ENCODE measurements at regions not wholly inside any gene's neighbourhood (a gene's known extent, or its start where the extent isn't known, plus 50 kb on each side); places are given as distances from the start of the nearest gene placed in this dataset.
A peak's percentile ranks its signal among the peaks of the same experiment; 100 is the strongest.
"Not testable (repeated sequence)": the region's sequence is repeated elsewhere in the genome, so short reads cannot be mapped to it uniquely, and the experiment has no call there.

DNA sequence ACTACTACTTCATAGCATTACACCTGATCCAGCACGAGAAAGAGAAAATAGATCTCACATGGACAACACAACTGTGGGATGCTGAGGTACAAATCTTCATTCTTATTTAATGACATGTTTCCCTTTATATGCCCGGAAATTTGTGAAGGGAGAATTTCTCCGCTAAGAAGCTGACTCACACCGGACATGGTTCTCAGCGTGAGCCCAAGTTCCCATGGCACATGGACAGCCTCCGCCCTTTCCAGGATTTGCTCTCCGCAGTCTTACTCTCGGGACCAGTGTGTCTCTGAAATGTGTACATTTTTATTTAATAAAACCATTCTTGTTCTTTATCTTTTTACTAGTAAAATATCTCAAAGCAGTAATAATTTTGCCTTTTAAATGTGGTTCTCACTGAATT is 1154.8 kb downstream of the TMEM121 start:
- DNase-seq (ENCODE audit: low spot score) = no peak
- no peak for ATAC-seq

DNA sequence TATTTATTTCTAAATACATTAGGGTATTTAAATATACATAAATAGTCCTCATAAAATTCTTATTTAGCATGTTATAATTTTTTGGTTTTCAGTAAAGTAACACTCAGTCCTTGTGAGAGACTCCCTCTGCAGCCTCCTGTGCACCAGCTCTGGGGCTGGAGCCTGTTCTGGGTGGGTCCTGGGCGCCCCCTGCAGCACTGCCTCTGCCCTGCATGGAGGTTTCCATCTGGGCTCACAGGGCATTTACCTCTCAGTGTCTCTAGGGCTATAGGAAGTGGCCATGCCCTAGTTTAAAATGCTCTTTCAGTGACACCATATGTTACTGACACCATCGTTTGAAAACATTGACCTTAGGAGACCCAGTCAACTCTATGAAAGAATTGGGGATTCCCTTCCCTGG is 1155.2 kb downstream of the TMEM121 start:
- ATAC-seq = no peak
- DNase-seq (ENCODE audit: low spot score) = no peak

DNA sequence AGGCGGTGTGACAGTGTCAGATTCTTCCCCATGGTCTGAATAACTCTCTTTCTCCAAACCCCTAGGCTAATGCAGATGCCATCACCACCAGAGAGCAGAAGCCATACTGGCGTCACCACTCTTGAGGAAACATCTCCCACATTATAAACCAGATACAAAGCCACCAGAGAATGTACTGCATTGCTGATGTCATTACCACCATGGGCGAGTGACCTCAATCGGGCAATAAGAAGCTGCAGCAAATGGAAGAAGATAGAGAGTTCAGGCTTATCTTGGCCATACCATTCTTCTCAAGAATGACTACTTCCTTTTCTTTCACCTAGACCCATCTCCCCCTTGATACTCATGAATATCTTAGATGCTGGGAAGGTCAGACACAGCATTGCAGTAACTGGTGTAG is 1157.2 kb downstream of the TMEM121 start:
- DNase-seq (ENCODE audit: low spot score) = no peak
- ATAC-seq = no peak

DNA sequence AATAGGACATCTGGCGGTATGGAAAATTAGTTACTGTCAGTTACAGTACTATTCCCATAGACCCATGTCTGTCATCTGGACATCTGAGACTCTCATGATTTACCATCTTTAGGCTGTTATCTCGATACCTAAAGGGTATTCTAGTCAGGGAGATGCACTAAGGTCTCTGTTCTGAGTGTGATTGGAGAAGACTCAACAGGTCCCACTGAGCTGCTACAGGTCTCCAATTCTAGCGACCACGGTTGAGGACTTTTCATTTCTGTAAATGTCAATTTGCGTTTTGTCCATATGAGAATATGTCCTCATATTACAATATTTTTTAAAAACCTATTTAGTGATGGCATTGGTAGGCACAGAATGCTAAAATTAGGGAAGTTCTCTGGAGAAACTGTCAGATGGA is 1160.2 kb downstream of the TMEM121 start:
- ATAC-seq (no peak), DNase-seq (ENCODE audit: low spot score) (no peak)

- no peak for ATAC-seq
Measured at GRCh38 chr14:106690333-106690891, 1164.0 kb downstream of the TMEM121 start.

GRCh38 chr14:106691601-106692291 is 1165.4 kb downstream of the TMEM121 start:
- DNase-seq (ENCODE audit: low spot score) (peak; percentile 46), ATAC-seq (peak; percentile 42)

More at GRCh38 chr14:106690333-106690891, 1164.0 kb downstream of the TMEM121 start:
- DNase-seq (ENCODE audit: low spot score) = no peak

- no peak for ATAC-seq
- no peak for DNase-seq (ENCODE audit: low spot score)
Measured at GRCh38 chr14:106694638-106695393, 1168.4 kb downstream of the TMEM121 start.

DNA sequence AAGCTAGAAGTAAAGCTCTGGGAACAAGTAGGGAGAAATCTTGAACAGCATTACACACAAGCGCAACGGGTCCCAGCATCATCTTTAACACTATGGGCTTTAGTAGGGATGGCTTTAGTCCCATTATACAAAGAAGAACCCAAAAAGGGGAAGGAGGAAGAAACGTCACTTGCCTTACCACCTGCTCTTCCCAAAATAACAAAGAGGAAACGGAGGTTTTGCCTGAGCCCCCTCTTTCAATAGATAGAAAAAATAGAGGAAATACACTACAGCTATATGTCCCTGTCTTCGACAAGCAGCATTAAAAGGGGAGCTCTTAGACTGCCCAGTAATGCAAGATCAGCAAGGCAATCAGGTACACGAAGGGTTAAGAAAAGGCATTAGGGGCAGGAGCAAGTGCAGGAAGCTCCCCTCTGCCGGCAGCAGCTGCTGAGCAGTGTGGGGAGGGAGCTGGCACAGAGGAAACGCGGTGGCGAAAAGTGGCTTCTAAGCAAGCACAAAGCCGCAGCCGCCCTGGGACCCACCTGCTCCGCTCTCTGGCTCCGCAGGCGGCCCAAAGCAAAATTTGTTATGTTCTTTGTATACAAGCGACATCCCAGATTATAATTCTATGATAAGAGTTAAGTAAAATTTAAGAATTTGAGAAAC is 1172.4 kb downstream of the TMEM121 start:
- DNase-seq (ENCODE audit: low spot score); ATAC-seq: not testable (repeated sequence)

DNA sequence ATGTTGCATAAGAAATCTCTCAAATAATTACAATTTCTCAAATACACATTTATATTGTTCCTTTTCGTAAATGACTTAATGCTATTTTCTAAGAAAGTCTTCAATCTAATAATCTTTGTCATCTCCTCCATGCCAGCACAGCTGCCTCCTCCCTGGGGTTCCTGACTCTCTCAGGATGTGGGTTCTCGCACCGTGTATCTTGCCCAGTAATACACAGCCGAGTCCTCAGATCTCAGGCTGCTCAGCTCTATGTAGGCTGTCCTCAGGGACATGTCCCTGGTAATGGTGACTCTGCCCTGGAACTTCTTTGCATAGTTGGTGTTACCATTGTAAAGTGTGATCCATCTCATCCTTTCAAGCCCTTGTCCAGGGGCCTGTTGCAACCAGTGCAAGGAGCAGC is 1177.3 kb downstream of the TMEM121 start:
- not testable (repeated sequence) for DNase-seq (ENCODE audit: low spot score); ATAC-seq

- ATAC-seq; DNase-seq (ENCODE audit: low spot score): not testable (repeated sequence)
Measured at GRCh38 chr14:106706488-106706887, 1180.1 kb downstream of the TMEM121 start.

- not testable (repeated sequence) for ATAC-seq; DNase-seq (ENCODE audit: low spot score)
Measured at GRCh38 chr14:106710187-106710586, 1183.8 kb downstream of the TMEM121 start.

DNA sequence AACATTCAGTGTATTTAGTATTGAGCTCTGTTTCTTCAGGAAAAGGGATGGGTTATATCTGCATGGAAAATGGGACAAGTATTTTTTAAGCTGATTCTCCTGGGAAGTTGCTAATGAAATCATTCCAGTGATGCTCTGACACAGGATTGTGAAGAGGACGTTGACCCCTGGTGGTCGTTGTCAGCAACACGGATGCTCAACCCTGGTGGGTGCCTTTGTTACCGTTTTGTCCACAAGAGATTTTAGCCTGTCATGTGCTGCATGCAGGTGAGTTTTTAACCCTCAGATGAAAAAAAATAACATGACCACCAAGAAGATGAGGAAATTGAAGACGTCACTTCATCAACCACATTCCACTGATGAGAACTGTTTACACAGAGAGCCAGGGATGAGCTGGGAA is 1186.1 kb downstream of the TMEM121 start:
- ATAC-seq; DNase-seq (ENCODE audit: low spot score): not testable (repeated sequence)

GRCh38 chr14:106714446-106715428 is 1188.4 kb downstream of the TMEM121 start:
- not testable (repeated sequence) for ATAC-seq; DNase-seq (ENCODE audit: low spot score)

- not testable (repeated sequence) for DNase-seq (ENCODE audit: low spot score)
- peak; percentile 85 for ATAC-seq
Measured at GRCh38 chr14:106717544-106717943, 1191.2 kb downstream of the TMEM121 start.

GRCh38 chr14:106719880-106720279 is 1193.5 kb downstream of the TMEM121 start:
- ATAC-seq; DNase-seq (ENCODE audit: low spot score): not testable (repeated sequence)

DNA sequence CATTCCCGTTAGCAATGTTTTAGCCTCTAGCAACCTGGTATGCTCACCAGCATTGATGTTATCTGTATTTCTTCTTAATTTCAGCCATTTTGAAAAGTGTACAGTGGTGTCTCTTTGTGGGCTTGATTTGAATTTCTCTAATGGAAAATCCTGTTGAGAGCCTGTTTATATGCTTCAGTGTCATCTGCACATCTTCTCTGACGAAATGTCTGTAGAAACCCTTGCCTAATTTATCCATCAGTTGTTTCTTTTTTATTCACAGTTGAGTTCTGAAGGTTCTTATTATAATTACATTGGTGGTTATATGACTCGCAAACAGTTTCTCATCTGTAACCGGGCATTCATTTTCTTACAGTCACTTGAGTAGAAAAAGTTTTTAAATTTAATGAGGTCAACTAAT is 1195.5 kb downstream of the TMEM121 start:
- not testable (repeated sequence) for DNase-seq (ENCODE audit: low spot score); ATAC-seq

GRCh38 chr14:106722813-106723687 is 1196.7 kb downstream of the TMEM121 start:
- not testable (repeated sequence) for ATAC-seq; DNase-seq (ENCODE audit: low spot score)

DNA sequence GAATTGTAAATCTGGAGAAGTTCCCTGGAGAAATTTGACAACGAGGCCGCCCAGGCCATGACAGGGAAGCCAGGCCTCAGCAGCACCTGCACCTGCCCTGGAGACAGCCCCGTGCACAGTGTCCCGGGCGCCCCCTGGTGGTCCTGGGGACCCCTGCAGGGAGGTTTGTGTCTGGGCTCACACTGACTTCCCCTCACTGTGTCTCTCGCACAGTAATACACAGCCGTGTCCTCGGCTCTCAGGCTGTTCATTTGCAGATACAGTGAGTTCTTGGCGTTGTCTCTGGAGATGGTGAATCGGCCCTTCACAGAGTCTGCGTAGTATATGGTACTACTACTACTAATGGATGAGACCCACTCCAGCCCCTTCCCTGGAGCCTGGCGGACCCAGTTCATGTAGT is 1201.6 kb downstream of the TMEM121 start:
- ATAC-seq; DNase-seq (ENCODE audit: low spot score): not testable (repeated sequence)

GRCh38 chr14:106728611-106729010 is 1202.2 kb downstream of the TMEM121 start:
- no peak for ATAC-seq

More at GRCh38 chr14:106728611-106729010, 1202.2 kb downstream of the TMEM121 start:
- no peak for DNase-seq (ENCODE audit: low spot score)

All from left lobe of liver (tissue), 2 donors.